NT2/D1 (cell line): ENCODE measurements at regions not wholly inside any gene's neighbourhood (a gene's known extent, or its start where the extent isn't known, plus 50 kb on each side); places are given as distances from the start of the nearest gene placed in this dataset.

Source experiments
- DNase-seq: peaks from one replicate; pipeline ENCODE4 v3.0.0-alpha.2; 2011; ENCODE audit warnings: low read depth, low spot score
- H3K27me3 ChIP-seq: 2 replicates; pipeline ENCODE4 v1.6.0; 2011; ENCODE audit warnings: mild to moderate bottlenecking; ENCODE audit not compliant: insufficient read length, insufficient read depth
- H3K36me3 ChIP-seq: 2 replicates; pipeline ENCODE4 v1.6.1; 2011; ENCODE audit warnings: mild to moderate bottlenecking, low read length, mixed read lengths; ENCODE audit not compliant: insufficient read depth, insufficient read length
- H3K4me1 ChIP-seq: 2 replicates; pipeline ENCODE4 v1.5.1; 2011; ENCODE audit not compliant: insufficient read depth, insufficient read length
- H3K4me3 ChIP-seq: 2 replicates; pipeline ENCODE4 v1.5.1; 2011; ENCODE audit warnings: low read depth; ENCODE audit not compliant: insufficient read length
- H3K9ac ChIP-seq: 2 replicates; pipeline ENCODE4 v1.6.0; 2011; ENCODE audit warnings: low read depth; ENCODE audit not compliant: insufficient read length
- H3K9me3 ChIP-seq: 2 replicates; pipeline ENCODE4 v1.5.1; 2011; ENCODE audit warnings: mild to moderate bottlenecking, low read length; ENCODE audit not compliant: insufficient read depth
- SUZ12 ChIP-seq: IDR thresholded peaks from 2 replicates; pipeline ENCODE4 v1.6.1; 2011; ENCODE audit not compliant: insufficient read length, insufficient read depth; ENCODE audit errors: extremely low read depth
- YY1 ChIP-seq: IDR thresholded peaks from 2 replicates; pipeline ENCODE4 v1.6.1; 2011; ENCODE audit not compliant: insufficient read length, insufficient read depth
- ZNF274 ChIP-seq: IDR thresholded peaks from 2 replicates; pipeline ENCODE4 v1.6.1; 2011; ENCODE audit warnings: mild to moderate bottlenecking, low read depth, low read length

GRCh38 chr7:84848219-84848973 lies 338.5 kb downstream of the SEMA3D start:
- no peak for DNase-seq
- Histone ChIP-seq H3K9ac (no peak overlapping the region), H3K4me3 (no peak overlapping the region), H3K36me3 (no peaks in the 10 kb centered on the region), H3K4me1 (no peaks in the 10 kb centered on the region), H3K27me3 (no peaks in the 10 kb centered on the region), H3K9me3 (no peaks in the 10 kb centered on the region)
- TF ChIP-seq YY1 (no peak), ZNF274 (no peak), SUZ12 (no peak)

- Histone ChIP-seq H3K9ac (no peak overlapping the region), H3K4me1 (no peaks in the 10 kb centered on the region)
Observed at GRCh38 chr7:84847790-84848189, 339.1 kb downstream of the SEMA3D start.

GRCh38 chr7:84847038-84847437 lies 339.8 kb downstream of the SEMA3D start:
- TF ChIP-seq ZNF274 = no peak
- TF ChIP-seq SUZ12 = no peak
- no peak for TF ChIP-seq YY1
- DNase-seq = no peak
- Histone ChIP-seq H3K36me3 (no peaks in the 10 kb centered on the region), H3K4me1 (no peaks in the 10 kb centered on the region), H3K9me3 (no peaks in the 10 kb centered on the region), H3K9ac (no peak overlapping the region), H3K27me3 (no peaks in the 10 kb centered on the region), H3K4me3 (no peak overlapping the region)

More at GRCh38 chr7:84847790-84848189, 339.1 kb downstream of the SEMA3D start:
- Histone ChIP-seq H3K4me3 (no peak overlapping the region), H3K36me3 (no peaks in the 10 kb centered on the region), H3K27me3 (no peaks in the 10 kb centered on the region), H3K9me3 (no peaks in the 10 kb centered on the region)
- TF ChIP-seq SUZ12 (no peak), YY1 (no peak), ZNF274 (no peak)
- no peak for DNase-seq

GRCh38 chr7:84845971-84846370 lies 340.9 kb downstream of the SEMA3D start:
- TF ChIP-seq ZNF274 (no peak), YY1 (no peak), SUZ12 (no peak)
- H3K27me3 ChIP-seq = no peaks in the 10 kb centered on the region
- no peak for DNase-seq

GRCh38 chr7:84844771-84845170 lies 342.1 kb downstream of the SEMA3D start:
- TF ChIP-seq YY1 (no peak), SUZ12 (no peak), ZNF274 (no peak)
- H3K36me3 ChIP-seq = no peaks in the 10 kb centered on the region
- H3K4me1 ChIP-seq = no peaks in the 10 kb centered on the region
- no peak for DNase-seq
- no peak overlapping the region for H3K4me3 ChIP-seq
- no peaks in the 10 kb centered on the region for H3K9me3 ChIP-seq
- H3K27me3 ChIP-seq = no peaks in the 10 kb centered on the region
- H3K9ac ChIP-seq = no peak overlapping the region

More at GRCh38 chr7:84845971-84846370, 340.9 kb downstream of the SEMA3D start:
- H3K4me3 ChIP-seq = no peak overlapping the region
- no peak overlapping the region for H3K9ac ChIP-seq
- no peaks in the 10 kb centered on the region for H3K4me1 ChIP-seq
- no peaks in the 10 kb centered on the region for H3K36me3 ChIP-seq
- H3K9me3 ChIP-seq = no peaks in the 10 kb centered on the region

- TF ChIP-seq YY1 (no peak), ZNF274 (no peak), SUZ12 (no peak)
- Histone ChIP-seq H3K4me1 (no peaks in the 10 kb centered on the region), H3K36me3 (no peaks in the 10 kb centered on the region), H3K4me3 (no peak overlapping the region), H3K27me3 (no peaks in the 10 kb centered on the region), H3K9ac (no peak overlapping the region), H3K9me3 (no peaks in the 10 kb centered on the region)
- no peak for DNase-seq
Observed at GRCh38 chr7:84841809-84842208, 345.0 kb downstream of the SEMA3D start.

- Histone ChIP-seq H3K4me1 (no peaks in the 10 kb centered on the region), H3K9me3 (no peaks in the 10 kb centered on the region), H3K36me3 (no peaks in the 10 kb centered on the region), H3K4me3 (no peak overlapping the region), H3K9ac (no peak overlapping the region), H3K27me3 (no peaks in the 10 kb centered on the region)
- no peak for DNase-seq
- TF ChIP-seq ZNF274 (no peak), SUZ12 (no peak), YY1 (no peak)
Observed at GRCh38 chr7:84838857-84839256, 348.0 kb downstream of the SEMA3D start.
